ENCODE measurements at regions not wholly inside any gene's neighbourhood (a gene's known extent, or its start where the extent isn't known, plus 50 kb on each side); places are given as distances from the start of the nearest gene placed in this dataset.

DNA sequence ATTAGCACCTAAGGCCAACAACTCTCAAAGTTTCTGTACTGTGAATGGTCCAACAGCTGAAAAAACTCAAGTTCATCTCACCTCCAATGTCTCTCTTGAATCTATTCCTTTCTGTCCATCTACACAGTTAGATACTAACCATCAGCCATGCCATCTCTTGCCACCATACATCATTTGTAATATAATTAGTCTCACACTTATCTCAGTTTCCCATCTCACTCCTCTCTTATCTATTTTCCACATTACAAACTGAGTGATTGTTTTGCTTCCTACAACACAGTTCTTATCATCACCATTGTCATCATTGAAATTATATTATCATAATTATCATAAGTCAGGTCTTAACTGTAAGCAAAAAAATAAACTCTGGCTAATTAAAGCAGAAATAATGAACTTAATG lies 393.9 kb downstream of the PRELID2 start:
- TF ChIP-seq, protein P1, sequence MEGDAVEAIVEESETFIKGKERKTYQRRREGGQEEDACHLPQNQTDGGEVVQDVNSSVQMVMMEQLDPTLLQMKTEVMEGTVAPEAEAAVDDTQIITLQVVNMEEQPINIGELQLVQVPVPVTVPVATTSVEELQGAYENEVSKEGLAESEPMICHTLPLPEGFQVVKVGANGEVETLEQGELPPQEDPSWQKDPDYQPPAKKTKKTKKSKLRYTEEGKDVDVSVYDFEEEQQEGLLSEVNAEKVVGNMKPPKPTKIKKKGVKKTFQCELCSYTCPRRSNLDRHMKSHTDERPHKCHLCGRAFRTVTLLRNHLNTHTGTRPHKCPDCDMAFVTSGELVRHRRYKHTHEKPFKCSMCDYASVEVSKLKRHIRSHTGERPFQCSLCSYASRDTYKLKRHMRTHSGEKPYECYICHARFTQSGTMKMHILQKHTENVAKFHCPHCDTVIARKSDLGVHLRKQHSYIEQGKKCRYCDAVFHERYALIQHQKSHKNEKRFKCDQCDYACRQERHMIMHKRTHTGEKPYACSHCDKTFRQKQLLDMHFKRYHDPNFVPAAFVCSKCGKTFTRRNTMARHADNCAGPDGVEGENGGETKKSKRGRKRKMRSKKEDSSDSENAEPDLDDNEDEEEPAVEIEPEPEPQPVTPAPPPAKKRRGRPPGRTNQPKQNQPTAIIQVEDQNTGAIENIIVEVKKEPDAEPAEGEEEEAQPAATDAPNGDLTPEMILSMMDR (IDR thresholded peaks at IDR 0.05): no peak
- TF ChIP-seq POLR2A (IDR thresholded peaks at IDR 0.05) (no peak), POLR2AphosphoS5 (IDR thresholded peaks at IDR 0.05; ENCODE audit: insufficient read depth in 1 of 2, low read depth in 1 of 2) (no peak)

All from vagina (tissue), 2 donors.